Bronchial epithelial cell (primary cell): ENCODE measurements at regions not wholly inside any gene's neighbourhood (a gene's known extent, or its start where the extent isn't known, plus 50 kb on each side); places are given as distances from the start of the nearest gene placed in this dataset.

Experiments used
- DNase-seq: peaks from one replicate; pipeline ENCODE4 v3.0.0-alpha.2; 2010; ENCODE audit warnings: low read depth
- FAIRE-seq: peaks from 2 replicates; lab custom pipeline; 2011; peaks lifted over from hg19 to GRCh38; lab: Jason Lieb, UNC
- H3K27me3 ChIP-seq: 2 replicates; pipeline ENCODE4 v1.5.1; 2011; ENCODE audit warnings: low read length; ENCODE audit not compliant: control insufficient read depth, insufficient read depth
- H3K36me3 ChIP-seq: 2 replicates; pipeline ENCODE4 v1.5.1; 2011; ENCODE audit warnings: low read length; ENCODE audit not compliant: control insufficient read depth, insufficient read depth
- H3K4me3 ChIP-seq: 2 replicates; pipeline ENCODE4 v1.5.1; 2011; ENCODE audit warnings: mild to moderate bottlenecking, low read depth, low read length, control low read depth
- CTCF ChIP-seq: IDR thresholded peaks from 2 replicates; pipeline ENCODE4 v1.5.1; 2011; ENCODE audit warnings: mild to moderate bottlenecking, moderate library complexity, low read length, control low read depth, inconsistent platforms; ENCODE audit not compliant: insufficient read depth, severe bottlenecking

- TF ChIP-seq CTCF: no peak
- no peak for FAIRE-seq
These were observed 144.9 kb downstream of the FCRL5 start for GRCh38 chr1:157407367-157407766.

DNA sequence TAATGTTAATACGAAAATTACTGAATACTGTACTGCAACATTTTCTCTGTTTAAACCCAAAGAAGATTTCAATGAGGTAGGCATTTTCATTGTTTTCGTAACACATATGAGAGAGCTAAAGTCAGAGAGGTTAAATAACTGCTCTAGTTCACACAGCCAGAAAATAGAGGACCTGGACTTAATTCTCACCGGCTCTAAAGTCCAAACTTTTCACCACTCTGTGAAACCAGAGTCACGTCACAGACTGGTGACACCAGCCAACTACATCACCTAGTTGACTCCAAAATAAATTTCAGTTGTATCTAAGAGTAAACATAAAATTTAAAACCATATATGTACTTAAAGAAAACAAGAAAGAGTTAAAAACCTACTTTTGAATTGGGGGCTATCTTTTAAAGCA is 146.7 kb downstream of the FCRL5 start:
- no peak for TF ChIP-seq CTCF
- DNase-seq: no peak
- no peaks in the 10 kb centered on the region for H3K36me3 ChIP-seq
- H3K27me3 ChIP-seq: no peaks in the 10 kb centered on the region
- no peak overlapping the region for H3K4me3 ChIP-seq
- no peak for FAIRE-seq

More at GRCh38 chr1:157407367-157407766, 144.9 kb downstream of the FCRL5 start:
- no peaks in the 10 kb centered on the region for H3K36me3 ChIP-seq
- no peak for DNase-seq
- H3K4me3 ChIP-seq: no peak overlapping the region
- H3K27me3 ChIP-seq: no peaks in the 10 kb centered on the region

- no peak for TF ChIP-seq CTCF
- DNase-seq (no peak), FAIRE-seq (no peak)
- Histone ChIP-seq H3K4me3 (no peak overlapping the region), H3K27me3 (no peaks in the 10 kb centered on the region), H3K36me3 (no peaks in the 10 kb centered on the region)
These were observed 147.7 kb downstream of the FCRL5 start for GRCh38 chr1:157404614-157405013.

- FAIRE-seq (no peak), DNase-seq (no peak)
- no peak for TF ChIP-seq CTCF
- no peaks in the 10 kb centered on the region for H3K27me3 ChIP-seq
- H3K36me3 ChIP-seq: no peaks in the 10 kb centered on the region
- no peak overlapping the region for H3K4me3 ChIP-seq
These were observed 148.2 kb downstream of the FCRL5 start for GRCh38 chr1:157404063-157404501.

DNA sequence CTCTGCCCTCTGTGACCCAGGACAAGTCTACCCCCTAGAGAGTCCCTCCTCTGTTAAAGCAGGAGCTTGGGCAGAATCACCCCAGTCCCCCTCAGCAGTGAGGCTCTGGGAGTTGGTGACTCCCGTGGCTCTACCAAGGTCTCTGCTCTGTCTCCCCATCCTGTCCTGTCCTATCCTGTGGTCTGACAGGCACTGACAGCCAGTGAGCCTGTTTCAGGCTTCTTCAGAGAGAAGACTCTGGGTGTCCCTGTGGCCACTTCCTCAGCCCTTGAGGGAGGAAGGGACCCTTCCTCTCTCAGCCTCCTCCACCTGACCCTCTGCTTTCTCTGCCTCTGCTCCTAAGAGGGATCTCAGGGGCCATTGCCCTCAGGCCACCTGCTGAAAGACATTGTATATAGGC is 148.7 kb downstream of the FCRL5 start:
- Histone ChIP-seq H3K27me3 (no peaks in the 10 kb centered on the region), H3K4me3 (no peak overlapping the region), H3K36me3 (no peaks in the 10 kb centered on the region)
- no peak for TF ChIP-seq CTCF
- DNase-seq (no peak), FAIRE-seq (no peak)

- TF ChIP-seq CTCF: no peak
- Histone ChIP-seq H3K27me3 (no peaks in the 10 kb centered on the region), H3K4me3 (no peak overlapping the region), H3K36me3 (no peaks in the 10 kb centered on the region)
- no peak for FAIRE-seq
- DNase-seq: peak; percentile 46
These were observed 149.1 kb downstream of the FCRL5 start for GRCh38 chr1:157403203-157403602.
